T47D (cell line): ENCODE measurements at regions not wholly inside any gene's neighbourhood (a gene's known extent, or its start where the extent isn't known, plus 50 kb on each side); places are given as distances from the start of the nearest gene placed in this dataset.

Experiments
- DNase-seq, 2 experiments: peaks; one replicate each; pipeline versions ENCODE4 v3.0.0 to v3.0.0-alpha.2; 2011 to 2012; ENCODE audit warnings: low read depth in 1 of 2, low spot score in 1 of 2
- JUND ChIP-seq: IDR thresholded peaks from 2 replicates; pipeline ENCODE4 v1.6.1; 2012; ENCODE audit warnings: low read depth
- in situ Hi-C: cut with HindIII; loops from 2 replicates; pipeline ENCODE4 v1.10.0; 2016; ENCODE audit warnings: low sequenced_read_pairs, low pct_unique_long_range_greater_than_20kb

DNA sequence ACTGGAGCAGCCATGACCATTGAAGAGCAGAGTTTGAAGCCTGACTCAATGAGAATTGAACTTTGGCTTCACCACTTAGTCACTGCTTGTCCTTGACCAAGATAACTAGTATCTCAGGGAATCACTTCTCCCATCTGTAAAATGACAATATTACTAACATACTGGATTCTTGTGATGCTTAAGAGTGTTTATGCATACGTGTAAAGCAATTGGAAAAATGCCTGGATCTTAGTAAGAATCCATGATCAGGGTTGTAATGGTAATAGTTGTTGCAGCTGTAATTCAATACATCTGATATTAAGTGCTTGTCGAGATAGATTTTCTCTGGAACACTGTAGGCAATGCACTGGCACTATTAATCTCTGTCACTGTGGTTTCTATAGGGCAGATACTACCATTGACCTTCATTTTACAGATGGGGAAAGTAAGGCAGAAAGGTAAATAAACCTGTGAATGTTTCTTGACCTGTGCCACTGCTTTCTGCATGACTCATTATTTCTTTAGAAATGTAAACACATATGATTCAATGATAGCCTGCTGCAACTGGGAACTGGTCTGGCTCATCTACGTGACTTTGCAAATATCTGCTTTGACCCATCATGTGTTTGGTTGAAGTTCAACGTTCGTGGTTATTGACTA is 662.5 kb downstream of the PLA2G4A start:
- in situ Hi-C loops: no loop called here
- DNase-seq: peak in 1 of 2 experiments; percentile 21
- TF ChIP-seq JUND: no peak

DNA sequence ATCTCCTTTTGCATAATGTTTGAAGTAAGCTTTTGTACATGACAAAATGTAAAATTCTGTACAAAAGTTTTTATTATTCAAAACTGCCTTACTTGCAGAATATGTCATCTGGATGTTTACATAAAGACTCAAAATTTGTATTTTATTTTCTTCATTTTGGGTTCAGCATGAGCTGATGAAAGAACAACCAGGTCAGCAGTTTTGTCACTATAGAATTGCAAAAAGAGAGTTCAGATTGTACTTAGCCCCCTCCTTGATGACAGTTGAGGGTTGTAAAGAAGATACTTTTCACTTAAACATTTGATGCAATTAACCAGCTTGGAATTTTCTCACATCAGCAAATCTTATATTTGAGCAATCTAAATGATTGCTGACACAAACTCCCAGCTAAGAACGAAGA is 669.3 kb downstream of the PLA2G4A start:
- no peak for TF ChIP-seq JUND
- no peak for DNase-seq
- in situ Hi-C loops: no loop called here

DNA sequence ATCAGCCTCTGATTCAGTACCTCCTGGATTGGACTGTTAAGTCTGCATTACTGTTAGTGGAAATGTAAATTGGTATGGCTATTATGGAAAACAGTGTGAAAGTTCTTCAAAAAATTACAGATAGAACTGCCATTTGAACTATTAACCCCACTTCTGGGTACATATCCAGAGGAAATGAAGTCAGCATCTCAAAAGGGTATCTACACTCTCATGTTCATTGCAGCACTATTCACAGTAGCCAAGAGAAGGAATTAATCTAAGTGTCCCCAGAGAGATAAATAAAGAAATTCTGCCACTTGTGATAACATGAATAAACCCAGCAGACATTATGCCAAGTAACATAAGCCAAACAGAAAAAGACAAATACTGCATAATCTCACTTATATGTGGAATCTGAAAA is 676.0 kb downstream of the PLA2G4A start:
- TF ChIP-seq JUND: no peak
- in situ Hi-C loops: no loop called here
- no peak for DNase-seq

DNA sequence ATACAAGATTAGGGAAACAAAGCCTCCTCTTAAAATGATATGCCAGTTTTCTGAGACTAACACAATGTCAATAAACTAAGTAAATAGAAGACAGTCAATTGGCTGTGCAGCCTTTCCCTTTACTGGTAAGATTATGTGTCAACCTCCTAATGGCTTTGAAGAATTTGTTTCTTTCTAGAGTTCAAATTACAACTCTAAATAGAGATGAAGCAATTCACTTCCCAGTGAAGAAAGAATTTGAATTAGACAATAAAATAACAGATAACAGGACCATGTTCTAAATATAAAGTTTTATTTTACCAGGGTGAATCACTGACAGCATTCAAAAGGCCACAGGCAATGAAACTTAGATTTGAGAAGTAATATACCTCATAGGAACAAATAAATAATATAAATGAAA is 680.3 kb downstream of the PLA2G4A start:
- DNase-seq: no peak
- no peak for TF ChIP-seq JUND
- in situ Hi-C loops: no loop called here

DNA sequence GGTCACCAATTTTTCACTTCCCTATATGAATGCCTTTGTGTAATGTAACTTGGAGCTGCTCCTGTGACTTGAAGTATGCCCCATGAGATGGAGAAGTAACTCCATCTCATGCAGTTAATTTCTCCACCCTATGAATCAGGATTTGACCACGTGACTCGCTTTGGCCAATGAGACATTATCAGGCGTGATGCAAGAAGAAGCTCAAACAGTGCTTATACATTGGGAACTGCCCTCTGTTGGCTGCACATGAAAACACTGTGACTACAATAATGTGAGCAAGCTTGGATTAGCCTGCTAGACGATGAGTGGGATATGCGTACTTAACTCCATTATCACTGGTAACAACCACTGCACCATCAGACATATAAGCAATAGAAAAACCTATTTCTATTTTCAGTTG is 684.4 kb downstream of the PLA2G4A start:
- DNase-seq: peak in 1 of 2 experiments; percentile 35
- in situ Hi-C loops: no loop called here
- TF ChIP-seq JUND: no peak

DNA sequence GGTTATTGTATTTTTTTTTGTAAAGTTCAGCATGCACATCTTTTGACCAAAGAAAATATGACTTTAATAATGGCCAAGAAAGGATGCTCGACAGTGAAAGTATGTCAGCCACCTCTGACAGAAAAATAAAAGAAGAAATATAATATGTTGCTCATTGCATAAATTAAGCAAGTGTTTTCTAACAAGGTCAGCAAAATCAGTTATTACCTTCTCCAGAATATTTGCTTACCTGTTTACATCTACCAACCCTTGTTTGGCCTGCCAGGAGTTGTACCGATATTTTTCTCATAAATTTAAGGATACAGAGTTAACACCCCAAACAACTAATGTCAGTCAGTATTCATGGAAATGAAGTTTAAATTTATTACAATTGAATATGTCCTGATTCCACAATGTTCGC is 685.4 kb downstream of the PLA2G4A start:
- in situ Hi-C loops: no loop called here
- no peak for TF ChIP-seq JUND
- DNase-seq: no peak

DNA sequence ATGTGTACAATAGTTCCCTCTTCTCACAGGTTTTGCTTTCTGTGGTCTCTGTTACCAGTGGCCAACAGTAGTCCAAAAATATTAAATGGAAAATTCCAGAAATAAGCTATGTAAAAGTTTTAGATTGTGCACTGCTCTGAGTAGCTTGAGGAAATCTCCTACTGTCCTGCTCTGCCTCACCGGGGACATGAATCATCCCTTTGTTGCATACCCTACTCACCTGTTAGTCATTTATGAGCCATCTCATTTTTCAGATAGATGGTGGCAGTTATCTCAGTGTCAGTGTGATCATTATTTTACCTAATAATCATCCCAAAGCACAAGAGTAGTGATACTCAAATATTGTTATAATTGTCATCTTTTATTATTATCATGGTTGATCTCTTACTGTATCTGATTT is 688.1 kb downstream of the PLA2G4A start:
- in situ Hi-C loops: no loop called here
- DNase-seq: no peak

DNA sequence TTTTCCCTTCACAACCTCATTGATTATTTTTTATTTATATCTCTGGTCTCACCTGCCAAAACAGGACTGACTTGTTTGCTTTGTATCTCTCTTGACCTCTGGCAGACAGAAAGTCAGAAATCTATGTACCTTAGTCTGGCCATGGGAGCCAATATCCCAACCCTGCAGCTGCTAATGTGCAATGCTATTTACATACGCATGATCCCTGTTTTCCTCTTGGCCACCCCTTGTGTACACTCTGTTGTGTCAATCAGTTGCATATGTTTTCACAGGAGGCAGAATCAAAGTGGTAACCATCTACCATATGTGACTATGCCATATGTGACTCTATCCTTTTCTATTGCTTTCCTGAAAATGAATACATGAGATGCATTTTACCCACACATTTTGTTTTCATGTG is 688.8 kb downstream of the PLA2G4A start:
- no peak for DNase-seq
- in situ Hi-C loops: no loop called here
- TF ChIP-seq JUND: no peak

More for the DNA sequence above, 688.1 kb downstream of the PLA2G4A start:
- TF ChIP-seq JUND: no peak

DNA sequence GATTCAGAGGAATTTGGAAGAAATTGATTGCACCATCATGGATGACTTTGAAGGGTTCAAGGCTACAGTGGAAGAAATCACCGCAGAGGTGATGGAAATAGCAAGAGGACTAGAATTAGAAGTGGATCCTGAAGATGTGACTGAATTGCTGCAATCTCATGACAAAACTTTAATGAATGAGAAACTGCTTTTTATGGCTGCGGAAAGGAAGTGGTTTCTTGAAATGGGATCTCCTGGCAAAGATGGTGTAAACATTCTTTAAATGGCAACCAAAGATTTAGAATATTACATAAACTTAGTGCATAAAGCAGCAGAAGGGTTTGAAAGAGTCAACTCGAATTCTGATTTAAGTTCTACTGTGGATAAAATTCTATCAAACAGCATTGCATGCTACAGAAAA is 698.6 kb downstream of the PLA2G4A start:
- in situ Hi-C loops: no loop called here
- no peak for TF ChIP-seq JUND
- no peak for DNase-seq

DNA sequence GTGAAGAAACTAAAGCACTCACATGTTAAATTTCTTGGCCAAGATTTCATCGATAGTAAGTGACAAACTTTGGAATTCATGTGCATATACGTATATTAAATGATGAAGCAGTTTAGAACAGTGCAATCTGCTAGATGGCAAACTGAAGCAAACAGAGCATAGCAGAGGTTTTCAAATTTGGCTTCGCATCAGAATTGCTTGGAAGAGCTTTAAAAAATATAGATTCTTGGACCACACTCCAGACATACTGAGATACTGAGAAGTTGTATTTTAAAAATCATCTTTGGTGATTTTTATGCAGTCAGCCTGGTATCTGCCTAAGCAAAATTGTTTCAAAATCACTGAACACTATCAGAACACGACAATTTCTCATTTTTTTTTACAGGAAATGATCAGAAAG is 709.2 kb downstream of the PLA2G4A start:
- in situ Hi-C loops: no loop called here
- no peak for DNase-seq
- TF ChIP-seq JUND: no peak

DNA sequence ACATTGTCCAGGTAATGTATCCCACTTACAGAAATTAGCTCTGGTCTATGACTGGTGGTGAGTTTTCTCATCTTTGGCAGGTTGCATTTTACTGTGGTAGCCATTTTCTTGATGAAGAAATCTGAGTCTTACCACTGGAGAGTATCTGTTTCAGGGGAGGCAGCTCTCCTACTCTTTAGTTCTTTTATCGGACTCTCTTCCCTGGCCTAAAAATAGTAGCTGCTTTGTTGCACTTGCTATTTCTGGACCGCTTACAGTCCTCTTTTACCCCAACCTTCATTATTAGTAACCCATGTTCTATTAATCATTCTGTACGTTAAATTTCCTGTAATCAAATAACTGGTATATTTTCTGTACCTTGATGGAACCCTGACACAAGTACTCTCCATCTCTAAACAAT is 720.8 kb downstream of the PLA2G4A start:
- no peak for TF ChIP-seq JUND
- DNase-seq: no peak
- in situ Hi-C loops: no loop called here

DNA sequence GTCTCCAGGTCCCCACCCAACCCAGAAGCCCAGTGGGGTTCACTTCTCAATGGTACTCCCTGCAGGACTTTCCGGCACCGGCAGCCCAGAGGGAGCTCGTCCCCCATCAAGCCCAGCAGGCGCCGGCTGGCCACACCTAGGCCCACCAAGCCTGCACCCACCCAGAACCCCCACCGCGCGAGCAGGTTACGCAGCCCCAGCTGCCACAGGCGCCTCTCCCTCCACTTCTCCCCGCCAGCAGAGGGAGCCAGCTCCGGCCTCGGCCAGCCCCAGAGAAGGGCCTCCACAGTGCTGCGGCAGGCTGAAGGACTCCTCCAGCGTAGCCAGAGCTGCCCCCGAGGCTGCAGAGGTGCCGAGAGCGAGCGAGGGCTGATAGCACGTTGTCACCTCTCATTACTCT is 722.3 kb downstream of the PLA2G4A start:
- no peak for DNase-seq
- in situ Hi-C loops: no loop called here
- TF ChIP-seq JUND: no peak

DNA sequence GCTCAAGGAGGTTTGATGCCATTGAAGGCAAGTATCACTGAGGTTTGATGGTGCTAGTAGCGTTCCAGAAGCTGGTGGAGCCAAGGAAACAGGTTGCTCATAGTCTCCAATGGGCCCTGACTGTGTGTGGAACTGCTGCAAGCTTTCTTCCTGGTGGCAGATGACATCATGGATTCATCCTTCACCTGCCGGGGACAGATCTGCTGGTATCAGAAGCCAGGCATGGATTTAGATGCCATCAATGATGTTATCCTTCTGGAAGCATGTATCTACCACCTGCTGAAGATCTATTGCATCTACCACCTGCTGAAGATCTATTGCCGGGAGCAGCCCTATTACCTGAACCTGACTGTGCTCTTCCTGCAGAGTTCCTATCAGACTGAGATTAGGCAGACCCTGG is 734.4 kb downstream of the PLA2G4A start:
- in situ Hi-C loops: no loop called here
- TF ChIP-seq JUND: no peak
- DNase-seq: no peak

DNA sequence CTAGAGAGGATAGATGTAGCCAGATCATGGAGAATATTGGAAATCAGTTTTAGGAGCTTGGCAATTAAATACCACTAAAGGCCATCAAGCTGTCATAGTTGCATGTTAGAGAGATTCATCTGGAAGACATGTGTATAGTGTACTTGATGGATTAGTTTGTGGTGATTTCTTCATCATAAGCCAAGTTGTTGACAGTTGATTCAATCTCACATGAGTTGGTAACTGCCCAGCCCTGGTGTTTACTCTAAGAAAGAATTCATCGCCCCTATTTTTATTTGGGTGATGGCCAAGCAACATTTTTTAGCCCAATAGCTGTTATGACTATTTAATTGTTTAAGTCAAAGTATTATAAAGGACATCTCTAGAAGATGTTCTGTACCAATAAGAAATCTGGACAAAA is 737.6 kb downstream of the PLA2G4A start:
- TF ChIP-seq JUND: no peak
- DNase-seq: peak in 1 of 2 experiments; percentile 10
- in situ Hi-C loops: no loop called here
